H1 (cell line): ENCODE measurements at regions not wholly inside any gene's neighbourhood (a gene's known extent, or its start where the extent isn't known, plus 50 kb on each side); places are given as distances from the start of the nearest gene placed in this dataset.
A peak's percentile ranks its signal among the peaks of the same experiment; 100 is the strongest.

ENCODE experiments used
- CTCF ChIA-PET: fragments of 300-600 bp; sonication (Branson Sonifier 250); formaldehyde crosslinking; loops from one replicate; lab custom pipeline; 2021; ENCODE audit not compliant: partially characterized antibody; lab: Charles Lee
- POLR2A ChIA-PET: fragments of 300-600 bp; sonication (Branson Sonifier 250); formaldehyde crosslinking; loops from one replicate; lab custom pipeline; 2021; ENCODE audit warnings: inconsistent platforms; ENCODE audit not compliant: partially characterized antibody; lab: Charles Lee
- DNase-seq, 2 experiments: peaks; one replicate each; pipeline versions ENCODE4 v3.0.0 to v3.0.0-alpha.2; 2010 to 2022; ENCODE audit warnings: low spot score in 2 of 2, low read depth in 1 of 2, mixed read lengths in 1 of 2
- FAIRE-seq: peaks from 2 replicates; lab custom pipeline; 2011; peaks lifted over from hg19 to GRCh38; lab: Jason Lieb, UNC
- H2AFZ ChIP-seq: 2 replicates; pipeline ENCODE4 v1.8.1; 2012; ENCODE audit warnings: low read length, inconsistent platforms
- H2AK5ac ChIP-seq: 2 replicates; pipeline ENCODE4 v1.6.1; 2013; ENCODE audit warnings: low read depth, low read length
- H2BK120ac ChIP-seq: replicated peaks from 2 replicates; pipeline ENCODE3; 2013; ENCODE audit warnings: low read depth, low read length, inconsistent platforms
- H2BK12ac ChIP-seq: 2 replicates; pipeline ENCODE4 v1.6.1; 2013; ENCODE audit warnings: low read depth, low read length
- H2BK15ac ChIP-seq: 2 replicates; pipeline ENCODE4 v1.6.1; 2013; ENCODE audit warnings: low read length
- H2BK20ac ChIP-seq: 2 replicates; pipeline ENCODE4 v1.6.1; 2013; ENCODE audit warnings: low read length
- H2BK5ac ChIP-seq: 2 replicates; pipeline ENCODE4 v1.6.1; 2013; ENCODE audit warnings: low read depth, low read length
- H3K14ac ChIP-seq: 2 replicates; pipeline ENCODE4 v1.6.1; 2013; ENCODE audit warnings: inconsistent platforms; ENCODE audit not compliant: insufficient read length
- H3K18ac ChIP-seq: 2 replicates; pipeline ENCODE4 v1.6.1; 2013; ENCODE audit warnings: low read length; ENCODE audit errors: extremely low read depth
- H3K23ac ChIP-seq: 2 replicates; pipeline ENCODE4 v1.6.1; 2013; ENCODE audit warnings: inconsistent platforms; ENCODE audit not compliant: insufficient read length
- H3K23me2 ChIP-seq: 2 replicates; pipeline ENCODE4 v1.6.1; 2013; ENCODE audit warnings: low read depth, low read length
- H3K27ac ChIP-seq: 2 replicates; pipeline ENCODE4 v1.6.1; 2011; ENCODE audit warnings: low read depth, low read length, inconsistent platforms
- H3K27me3 ChIP-seq, 4 experiments: replicated peaks in 1 of 4; 1 replicate in 1 of 4; 2 replicates in 3 of 4; pipeline versions ENCODE4 v1.6.1 to v1.8.1; 2011 to 2013; ENCODE audit warnings: low read length in 3 of 4, mild to moderate bottlenecking in 3 of 4, inconsistent platforms in 2 of 4, mixed read lengths in 2 of 4, moderate library complexity in 1 of 4; ENCODE audit not compliant: control insufficient read depth in 3 of 4, insufficient read depth in 3 of 4; ENCODE audit errors: extremely low read depth in 1 of 4
- H3K36me3 ChIP-seq, 4 experiments: 2 replicates each; pipeline versions ENCODE4 v1.6.1 to v1.8.1; 2011 to 2013; ENCODE audit warnings: mild to moderate bottlenecking in 4 of 4, low read length in 3 of 4, moderate library complexity in 2 of 4, control low read depth in 1 of 4, inconsistent platforms in 1 of 4; ENCODE audit not compliant: insufficient read depth in 4 of 4, control insufficient read depth in 2 of 4
- H3K4ac ChIP-seq: replicated peaks from 2 replicates; pipeline ENCODE3; 2013; ENCODE audit warnings: low read length, low read depth, mixed read lengths, inconsistent platforms; ENCODE audit not compliant: insufficient read length
- H3K4me1 ChIP-seq, 4 experiments: replicated peaks in 1 of 4; 1 replicate in 1 of 4; 2 replicates in 3 of 4; pipeline versions ENCODE4 v1.6.1 to v1.8.1; 2011 to 2013; ENCODE audit warnings: low read length in 3 of 4, inconsistent platforms in 2 of 4, mixed read lengths in 1 of 4; ENCODE audit not compliant: insufficient read depth in 4 of 4, control insufficient read depth in 3 of 4
- H3K4me2 ChIP-seq, 2 experiments: 2 replicates each; pipeline versions ENCODE4 v1.6.1 to v1.8.1; 2011 to 2013; ENCODE audit warnings: low read depth in 2 of 2, low read length in 2 of 2, control low read depth in 1 of 2, inconsistent platforms in 1 of 2, mild to moderate bottlenecking in 1 of 2; ENCODE audit not compliant: insufficient read depth in 1 of 2
- H3K4me3 ChIP-seq, 4 experiments: fragments of 200-600, 300-600 bp in 1 of 4; sonication (generic), shearing (Covaris generic), sonication (Bioruptor Twin) in 1 of 4; 2 replicates each; pipeline versions ENCODE4 v1.5.1 to v1.8.1; 2011 to 2016; ENCODE audit warnings: low read length in 4 of 4, low read depth in 3 of 4, control low read depth in 2 of 4, inconsistent platforms in 2 of 4, mild to moderate bottlenecking in 2 of 4, mixed read lengths in 1 of 4, moderate library complexity in 1 of 4; ENCODE audit not compliant: insufficient read depth in 2 of 4; ENCODE audit errors: extremely low read depth in 1 of 4
- H3K56ac ChIP-seq: replicated peaks from 2 replicates; pipeline ENCODE3; 2013; ENCODE audit warnings: low read depth, mild to moderate bottlenecking, mixed read lengths, low read length, inconsistent platforms; ENCODE audit not compliant: insufficient read length
- H3K79me1 ChIP-seq: 2 replicates; pipeline ENCODE4 v1.6.1; 2013; ENCODE audit warnings: low read depth, low read length, control low read depth
- H3K79me2 ChIP-seq, 2 experiments: 2 replicates each; pipeline versions ENCODE4 v1.6.1 to v1.8.1; 2012 to 2013; ENCODE audit warnings: low read length in 2 of 2, mild to moderate bottlenecking in 2 of 2, inconsistent platforms in 1 of 2; ENCODE audit not compliant: insufficient read depth in 2 of 2, control insufficient read depth in 1 of 2
- H3K9ac ChIP-seq, 4 experiments: replicated peaks in 1 of 4; 1 replicate in 1 of 4; 2 replicates in 3 of 4; pipeline versions ENCODE4 v1.6.1 to v1.8.1; 2011 to 2013; ENCODE audit warnings: low read depth in 3 of 4, low read length in 3 of 4, control low read depth in 2 of 4, mild to moderate bottlenecking in 2 of 4, moderate library complexity in 2 of 4, inconsistent platforms in 1 of 4; ENCODE audit errors: extremely low read depth in 1 of 4
- H3K9me3 ChIP-seq, 2 experiments: 2 replicates each; pipeline versions ENCODE4 v1.6.1 to v1.8.1; 2012 to 2013; ENCODE audit warnings: mild to moderate bottlenecking in 2 of 2, moderate library complexity in 2 of 2, control low read depth in 1 of 2, inconsistent platforms in 1 of 2, low read depth in 1 of 2, low read length in 1 of 2, mixed read lengths in 1 of 2; ENCODE audit not compliant: insufficient read depth in 2 of 2
- H4K20me1 ChIP-seq, 2 experiments: replicated peaks in 1 of 2; 2 replicates each; pipeline versions ENCODE3 to v1.8.1; 2011 to 2013; ENCODE audit warnings: inconsistent platforms in 2 of 2, low read length in 2 of 2, mild to moderate bottlenecking in 1 of 2; ENCODE audit not compliant: insufficient read depth in 2 of 2, control insufficient read depth in 1 of 2
- H4K5ac ChIP-seq: 2 replicates; pipeline ENCODE4 v1.6.1; 2013; ENCODE audit warnings: low read length, low read depth, mixed read lengths, inconsistent platforms; ENCODE audit not compliant: insufficient read length
- H4K8ac ChIP-seq: 2 replicates; pipeline ENCODE4 v1.8.0; 2013; ENCODE audit warnings: mild to moderate bottlenecking, moderate library complexity, low read length, inconsistent platforms; ENCODE audit not compliant: insufficient read depth; ENCODE audit errors: extremely low read depth
- H4K91ac ChIP-seq: replicated peaks from 2 replicates; pipeline ENCODE3; 2013; ENCODE audit warnings: low read length, mixed read lengths, inconsistent platforms; ENCODE audit not compliant: insufficient read length
- CBX8 ChIP-seq: fragments of 300-800, 300-1000 bp; sonication (generic); IDR thresholded peaks from 2 replicates; pipeline ENCODE4 v1.7.1; 2016; ENCODE audit warnings: low read depth, low read length, borderline replicate concordance
- CTCF ChIP-seq, 3 experiments: IDR thresholded peaks; 1 replicate in 2 of 3; 2 replicates in 1 of 3; pipeline versions ENCODE4 v1.5.1 to v1.6.1; 2011; ENCODE audit warnings: low read length in 3 of 3, mild to moderate bottlenecking in 3 of 3, inconsistent platforms in 2 of 3, low read depth in 1 of 3, moderate library complexity in 1 of 3; ENCODE audit not compliant: insufficient read depth in 1 of 3; ENCODE audit errors: control extremely low read depth in 1 of 3
- RAD21 ChIP-seq, 2 experiments: IDR thresholded peaks in 1 of 2; conservative IDR thresholded peaks in 1 of 2; 2 replicates each; pipeline ENCODE4 v1.6.1; 2011; ENCODE audit warnings: low read depth in 2 of 2, low read length in 2 of 2, improper control_type of control experiment in 1 of 2, inconsistent platforms in 1 of 2, mild to moderate bottlenecking in 1 of 2, moderate library complexity in 1 of 2
- RNF2 ChIP-seq: fragments of 200-900, 300-1000 bp; sonication (generic); IDR thresholded peaks from 2 replicates; pipeline ENCODE4 v1.7.1; 2016; ENCODE audit warnings: borderline replicate concordance, low read depth, mild to moderate bottlenecking, antibody characterized with exemption, low read length; ENCODE audit not compliant: poor library complexity, severe bottlenecking; ENCODE audit errors: missing control alignments
- RXRA ChIP-seq: IDR thresholded peaks from 2 replicates; pipeline ENCODE4 v1.6.1; 2011; ENCODE audit warnings: low read depth, mild to moderate bottlenecking, low read length, moderate library complexity; ENCODE audit not compliant: insufficient read depth
- SIN3A ChIP-seq, 2 experiments: IDR thresholded peaks in 1 of 2; conservative IDR thresholded peaks in 1 of 2; 2 replicates each; pipeline ENCODE4 v1.6.1; 2011 to 2012; ENCODE audit warnings: low read length in 2 of 2, improper control_type of control experiment in 1 of 2, low read depth in 1 of 2, mild to moderate bottlenecking in 1 of 2
- SUZ12 ChIP-seq: fragments of 200-600 bp; sonication (generic); IDR thresholded peaks from 2 replicates; pipeline ENCODE4 v1.6.1; 2012; ENCODE audit warnings: mild to moderate bottlenecking, inconsistent platforms, low read length, moderate library complexity, mixed read lengths
- YY1 ChIP-seq: IDR thresholded peaks from 2 replicates; pipeline ENCODE4 v1.6.1; 2011; ENCODE audit warnings: low read depth, mild to moderate bottlenecking, low read length
- WGBS, 2 experiments: shearing (Covaris generic) in 1 of 2; methylation state at CpG; one replicate each; pipeline versions ENCODE4 v1.1.6 to v1.1.7; 2013 to 2015; ENCODE audit warnings: low lambda C conversion rate in 2 of 2, mixed read lengths in 2 of 2, inconsistent platforms in 1 of 2, low coverage in 1 of 2, missing lambda C conversion rate in 1 of 2; ENCODE audit not compliant: insufficient replicate concordance in 2 of 2, insufficient coverage in 1 of 2, insufficient read length in 1 of 2; ENCODE audit errors: extremely low coverage in 1 of 2, missing lambda C conversion rate in 1 of 2; 5-methylcytosine and 5-hydroxymethylcytosine counted together

GRCh38 chr16:5502467-5502869 lies 404.9 kb upstream of the EEF2KMT start:
- no peak overlapping the region for H3K4me3 ChIP-seq
- FAIRE-seq: peak; percentile 69
- no peak overlapping the region for H2BK5ac ChIP-seq
- TF ChIP-seq CBX8: no peak
- TF ChIP-seq CTCF (IDR thresholded peaks at IDR 0.05; ENCODE audit: control extremely low read depth in 1 of 3, insufficient read depth in 1 of 3, low read depth in 1 of 3, low read length in 3 of 3): peak; percentile 71 to 93 (median 91)
- peak; percentile 34; the same call in 1 of the 2 replicates for TF ChIP-seq YY1
- no peak for TF ChIP-seq RXRA
- no peak for TF ChIP-seq SUZ12
- no peak for TF ChIP-seq RNF2
- no peak for TF ChIP-seq SIN3A (conservative IDR thresholded peaks at IDR 0.05 in 1 of 2, IDR thresholded peaks at IDR 0.05 in 1 of 2; ENCODE audit: low read depth in 1 of 2, low read length in 2 of 2)
- TF ChIP-seq RAD21 (IDR thresholded peaks at IDR 0.05 in 1 of 2, conservative IDR thresholded peaks at IDR 0.05 in 1 of 2; ENCODE audit: low read depth in 2 of 2, low read length in 2 of 2): peak; percentile 96 to 98
- no peak overlapping the region for H3K14ac ChIP-seq
- no peak overlapping the region for H3K4me2 ChIP-seq
- no peak overlapping the region for H2AK5ac ChIP-seq
- H2BK15ac ChIP-seq: no peak overlapping the region
- H3K4me1 ChIP-seq: 0 out of 7 replicates have a peak, but pooled peaks cover 0 to 6% (median 0%) of the 10 kb centered on the region in 4 experiments
- no peak overlapping the region for H3K9ac ChIP-seq
- H4K91ac ChIP-seq: no peak overlapping the region
- no peak overlapping the region for H4K5ac ChIP-seq
- no peak overlapping the region for H3K23ac ChIP-seq
- H3K27ac ChIP-seq: no peak overlapping the region
- 61% methylated on average over 7 of the region's 7 CpGs; no CpG with 5 or more reads in 1 of the 2 experiments for WGBS, 2 experiments
- H3K27me3 ChIP-seq: no peaks in the 10 kb centered on the region
- ChIA-PET POLR2A (no interaction called here), CTCF (interaction anchor here (0.9 to 8.3 kb wide), 7 partner anchors 10 to 115 kb away, joined by 3 to 108 read pairs (median 15); no protein-coding TSS in a partner anchor)
- H2BK120ac ChIP-seq: no peak overlapping the region
- no peak overlapping the region for H2BK12ac ChIP-seq
- 0 out of 2 replicates have a peak, but pooled peaks cover 2% of the 10 kb centered on the region for H3K23me2 ChIP-seq
- no peak overlapping the region for H3K18ac ChIP-seq
- peak; percentile 39 to 73 for DNase-seq
- no peak overlapping the region for H3K4ac ChIP-seq
- no peaks in the 10 kb centered on the region for H3K79me2 ChIP-seq
- peaks cover 0 to 2% of the 10 kb centered on the region in 2 experiments; a peak in 1 of 4 replicates for H3K9me3 ChIP-seq
- H3K56ac ChIP-seq: no peak overlapping the region
- H4K8ac ChIP-seq: peak overlapping the region; percentile 3; the same call in 1 of the 2 replicates
- H4K20me1 ChIP-seq: no peaks in the 10 kb centered on the region
- H3K79me1 ChIP-seq: no peaks in the 10 kb centered on the region
- H2AFZ ChIP-seq: no peak overlapping the region
- no peaks in the 10 kb centered on the region for H3K36me3 ChIP-seq
- H2BK20ac ChIP-seq: no peak overlapping the region
